OCI-LY7 (cell line): ENCODE measurements at regions not wholly inside any gene's neighbourhood (a gene's known extent, or its start where the extent isn't known, plus 50 kb on each side); places are given as distances from the start of the nearest gene placed in this dataset.
"Not testable (repeated sequence)": the region's sequence is repeated elsewhere in the genome, so short reads cannot be mapped to it uniquely, and the experiment has no call there.

Experiments
- CTCF ChIP-seq: fragments of 200-600 bp; sonication (generic); conservative IDR thresholded peaks from 2 replicates; pipeline ENCODE4 v1.5.1; 2014; ENCODE audit warnings: mild to moderate bottlenecking, antibody characterized with exemption, low read length, moderate library complexity, mixed read lengths
- EZH2phosphoT487 ChIP-seq: fragments of 200-600 bp; sonication (generic); IDR thresholded peaks from 2 replicates; pipeline ENCODE4 v1.6.1; 2018; ENCODE audit warnings: low read depth, borderline replicate concordance, mild to moderate bottlenecking, mixed run types, antibody characterized with exemption, low read length, moderate library complexity, mixed read lengths

- TF ChIP-seq CTCF, EZH2phosphoT487: not testable (repeated sequence)
These were observed 254.5 kb downstream of the DLL1 start for GRCh38 chr6:170036367-170036766.
